ENCODE measurements at regions not wholly inside any gene's neighbourhood (a gene's known extent, or its start where the extent isn't known, plus 50 kb on each side); places are given as distances from the start of the nearest gene placed in this dataset.

- H4K5ac ChIP-seq (ENCODE audit: low read depth, low read length): no peak overlapping the region
- no peak overlapping the region for H2AK5ac ChIP-seq (ENCODE audit: low read depth, low read length)
- no peak overlapping the region for H2BK20ac ChIP-seq (ENCODE audit: low read depth, low read length)
- no peak overlapping the region for H3K4ac ChIP-seq (ENCODE audit: low read depth, low read length)
- H3K4me1 ChIP-seq (ENCODE audit: control insufficient read depth, insufficient read depth, low read length): no peaks in the 10 kb centered on the region
- TF ChIP-seq CTCF (conservative IDR thresholded peaks at IDR 0.05; ENCODE audit: low read depth, low read length) (no peak), FOS (IDR thresholded peaks at IDR 0.05; ENCODE audit: low read depth, low read length) (no peak), RAD21 (IDR thresholded peaks at IDR 0.05; ENCODE audit: low read length) (no peak), MXI1 (IDR thresholded peaks at IDR 0.05; ENCODE audit: borderline replicate concordance, low read depth, low read length) (no peak), MAFK (IDR thresholded peaks at IDR 0.05; ENCODE audit: low read depth, low read length) (no peak), RFX5 (IDR thresholded peaks at IDR 0.05; ENCODE audit: low read depth, low read length) (no peak), MAZ (IDR thresholded peaks at IDR 0.05; ENCODE audit: borderline replicate concordance, low read depth, low read length) (no peak), BHLHE40 (IDR thresholded peaks at IDR 0.05; ENCODE audit: low read depth, low read length) (no peak), USF2 (IDR thresholded peaks at IDR 0.05; ENCODE audit: low read depth, low read length) (no peak), ELK1 (IDR thresholded peaks at IDR 0.05; ENCODE audit: borderline replicate concordance, low read depth, low read length) (no peak), NFE2L2 (IDR thresholded peaks at IDR 0.05; ENCODE audit: low read depth, low read length) (no peak)
- no peaks in the 10 kb centered on the region for H4K20me1 ChIP-seq (ENCODE audit: insufficient read depth, low read length)
- H4K8ac ChIP-seq (ENCODE audit: low read depth in 2 of 2, low read length in 2 of 2): no peak overlapping the region
- H2BK5ac ChIP-seq (ENCODE audit: low read depth, low read length, poor library complexity, severe bottlenecking): no peak overlapping the region
- dilution Hi-C loops (cut with HindIII; ENCODE audit: low sequenced_read_pairs, unreplicated experiment): no loop called here
- H2AFZ ChIP-seq (replicated peaks; ENCODE audit: low read length, poor library complexity): no peak overlapping the region
- DNase-seq (no peak), ATAC-seq (ENCODE audit: low read depth) (no peak)
- H3K36me3 ChIP-seq (ENCODE audit: control insufficient read depth, insufficient read depth, low read length): no peaks in the 10 kb centered on the region
- H3K9me3 ChIP-seq (ENCODE audit: control insufficient read depth, insufficient read depth, low read length): no peaks in the 10 kb centered on the region
- no peak overlapping the region for H3K4me2 ChIP-seq (ENCODE audit: low read depth, low read length)
- H3K9ac ChIP-seq (ENCODE audit: low read depth, low read length): no peak overlapping the region
- no TSS peak for BruUV-seq (replicated peaks)
- in situ Hi-C loops (cut with MboI; ENCODE audit: low sequenced_read_pairs): no loop called here
- H3K27me3 ChIP-seq (ENCODE audit: control insufficient read depth, insufficient read depth, low read length): no peaks in the 10 kb centered on the region
- no peak overlapping the region for H3K27ac ChIP-seq (ENCODE audit: insufficient read depth, low read length)
- H3K14ac ChIP-seq (replicated peaks; ENCODE audit: low read depth, low read length): no peak overlapping the region
- H2BK15ac ChIP-seq (ENCODE audit: low read depth, low read length): no peak overlapping the region
- no peak overlapping the region for H2AK9ac ChIP-seq (replicated peaks; ENCODE audit: low read depth, low read length, poor library complexity)
- H3K9me1 ChIP-seq (ENCODE audit: insufficient read depth, low read length): no peaks in the 10 kb centered on the region
- CTCF ChIA-PET: no interaction called here
- no peak overlapping the region for H2BK120ac ChIP-seq (ENCODE audit: low read depth, low read length)
- H4K91ac ChIP-seq (ENCODE audit: insufficient read depth, low read depth, low read length): no peak overlapping the region
- no peak overlapping the region for H3K4me3 ChIP-seq (ENCODE audit: insufficient read depth, low read depth, low read length)
- intact Hi-C loops (cut with micrococcal nuclease): no loop called here
- H3K23ac ChIP-seq (ENCODE audit: low read depth, low read length): no peak overlapping the region
- H3K56ac ChIP-seq (ENCODE audit: extremely low read depth, insufficient read depth, low read length): no peak overlapping the region
- no peak overlapping the region for H3K18ac ChIP-seq (ENCODE audit: low read depth, low read length)
- H3K79me1 ChIP-seq (ENCODE audit: low read depth in 1 of 2, low read length in 2 of 2): no peaks in the 10 kb centered on the region
- POLR2A ChIA-PET (ENCODE audit: unreplicated experiment): no interaction called here
Observed at GRCh38 chr5:23840083-23840482, 332.7 kb downstream of the PRDM9 start.

Measured in IMR-90 (cell line).